Umbilical cord (tissue), 1 donor: ENCODE measurements at regions not wholly inside any gene's neighbourhood (a gene's known extent, or its start where the extent isn't known, plus 50 kb on each side); places are given as distances from the start of the nearest gene placed in this dataset.
"Not testable (repeated sequence)": the region's sequence is repeated elsewhere in the genome, so short reads cannot be mapped to it uniquely, and the experiment has no call there.

Source experiments
- DNase-seq: peaks from one replicate; pipeline ENCODE4 v3.0.0-alpha.2; 2015; ENCODE audit warnings: low spot score

GRCh38 chr14:55805250-55805649, 225.2 kb downstream of the KTN1 start:
- no peak for DNase-seq

DNA sequence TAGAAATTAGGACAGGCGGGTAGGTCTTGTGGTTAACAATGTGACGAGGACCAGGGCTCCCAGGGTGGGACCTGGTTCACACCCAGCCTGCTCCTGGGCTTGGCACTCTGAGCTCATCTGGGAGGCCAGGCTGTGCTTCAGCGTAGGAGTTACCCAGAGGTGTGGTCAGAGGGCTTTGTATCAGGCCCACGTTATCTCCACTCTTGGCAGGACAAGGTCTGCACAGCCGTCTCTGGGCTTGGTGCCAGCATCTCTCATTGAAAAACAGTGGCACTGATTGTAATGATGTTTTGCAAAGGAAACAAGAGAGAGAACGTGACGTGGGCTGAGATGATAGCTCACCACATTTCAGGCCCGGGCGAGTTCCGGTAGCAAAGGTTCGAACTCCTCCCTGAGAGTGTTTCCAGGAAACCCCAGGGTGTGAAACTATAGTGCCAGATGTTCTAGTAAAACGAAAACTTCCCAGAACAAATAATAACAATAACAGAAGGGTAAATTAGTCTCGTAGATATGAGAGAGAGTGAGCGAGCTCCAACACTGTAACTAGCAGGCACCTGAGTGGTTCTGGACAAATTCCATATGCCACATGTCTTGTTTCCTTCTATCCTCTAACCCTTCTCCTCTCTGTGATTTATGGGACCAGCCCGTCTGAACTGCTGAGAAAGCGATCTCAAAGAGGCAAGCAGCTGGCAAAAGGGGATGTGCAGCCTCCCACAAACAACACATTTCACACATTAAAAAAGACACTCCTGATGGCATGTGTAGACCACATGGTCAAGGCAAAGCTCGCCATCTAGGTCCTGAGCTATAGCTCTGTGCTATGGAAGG, 227.3 kb downstream of the KTN1 start:
- DNase-seq, result peak; percentile 90

DNA sequence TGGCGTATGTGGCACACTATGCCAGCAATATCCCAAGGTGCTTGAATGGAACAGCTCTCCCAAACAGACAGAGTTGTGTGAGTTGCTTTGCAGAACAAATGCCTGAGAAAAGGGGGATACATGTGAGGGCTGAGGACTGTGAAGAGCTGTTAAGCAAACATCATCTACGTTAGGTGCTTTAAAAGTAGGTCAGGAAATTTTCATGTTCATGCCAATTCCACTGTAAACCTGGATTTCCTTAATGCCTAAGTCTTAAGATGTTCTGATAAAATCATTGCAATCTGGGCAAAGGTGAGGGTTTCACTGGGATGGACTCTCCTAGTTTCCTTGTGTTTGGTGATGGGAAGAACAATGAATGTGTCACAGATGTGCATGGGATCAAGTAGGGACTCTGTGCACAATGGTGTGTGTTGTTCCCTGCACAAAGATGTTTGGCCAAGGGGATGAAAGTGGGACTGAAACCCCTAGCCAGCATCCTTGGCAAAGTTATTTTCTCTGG, 227.9 kb downstream of the KTN1 start:
- DNase-seq, result no peak

GRCh38 chr14:55813630-55814029, 233.6 kb downstream of the KTN1 start:
- no peak for DNase-seq

DNA sequence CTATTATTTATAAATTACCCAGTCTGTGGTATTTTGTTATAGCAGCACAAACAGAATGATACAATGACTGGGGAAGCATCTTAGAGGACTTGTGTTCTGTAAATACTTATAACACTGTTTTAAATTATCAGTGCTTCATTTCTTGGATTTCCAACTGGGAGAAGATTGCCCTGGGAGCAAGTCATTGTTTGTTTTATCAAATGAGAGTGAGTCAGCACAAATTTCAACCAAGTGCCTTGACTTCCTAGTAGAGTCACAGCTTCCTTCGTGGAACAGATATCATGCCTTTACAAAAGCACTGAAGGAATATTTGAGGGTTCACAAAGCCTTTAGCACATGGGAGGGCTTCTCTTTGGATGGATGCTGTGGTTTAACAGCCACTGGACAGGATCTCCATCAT, 234.1 kb downstream of the KTN1 start:
- no peak for DNase-seq

DNA sequence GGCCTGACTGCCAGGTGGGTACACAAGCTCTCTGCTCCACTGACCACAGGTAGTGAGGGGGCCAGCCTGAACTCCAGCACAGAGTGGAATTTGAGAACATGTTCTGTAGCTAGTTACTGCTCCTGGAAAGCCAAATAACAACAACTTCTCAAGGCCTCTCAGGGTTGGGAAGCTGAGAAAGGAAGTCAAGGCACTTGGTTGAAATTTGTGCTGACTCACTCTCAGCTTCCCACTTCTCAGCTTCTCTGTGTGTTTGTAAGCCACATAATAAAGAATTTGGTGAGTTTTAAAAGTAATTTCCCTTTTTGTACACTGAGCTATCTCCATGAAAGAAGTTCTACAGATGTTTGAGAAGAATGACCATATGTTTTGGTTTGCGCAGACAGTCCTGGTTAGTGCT, 234.9 kb downstream of the KTN1 start:
- DNase-seq, result no peak

DNA sequence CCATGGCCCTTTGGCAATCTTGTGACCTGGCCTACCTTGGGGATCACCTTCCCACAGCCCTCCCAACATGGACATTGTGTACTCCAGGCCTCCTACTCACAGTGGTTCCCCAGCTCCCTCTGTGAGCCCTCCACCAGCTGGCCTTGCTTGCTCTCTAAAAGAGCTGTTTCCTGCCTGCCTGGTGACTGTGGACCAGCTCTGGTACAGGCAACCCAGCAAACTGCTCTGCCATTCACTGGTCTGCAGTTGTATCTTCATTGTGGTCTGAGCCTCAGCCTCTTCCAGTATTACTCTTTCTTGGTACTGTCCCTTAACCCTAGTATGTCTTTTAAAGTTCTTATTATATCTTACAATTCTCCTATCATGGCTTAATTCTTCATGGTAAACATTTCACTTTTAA, 236.2 kb downstream of the KTN1 start:
- no peak for DNase-seq

- DNase-seq, result no peak
These were observed 239.8 kb downstream of the KTN1 start for GRCh38 chr14:55819610-55820304.

GRCh38 chr14:55822906-55823305, 242.9 kb downstream of the KTN1 start:
- no peak for DNase-seq

DNA sequence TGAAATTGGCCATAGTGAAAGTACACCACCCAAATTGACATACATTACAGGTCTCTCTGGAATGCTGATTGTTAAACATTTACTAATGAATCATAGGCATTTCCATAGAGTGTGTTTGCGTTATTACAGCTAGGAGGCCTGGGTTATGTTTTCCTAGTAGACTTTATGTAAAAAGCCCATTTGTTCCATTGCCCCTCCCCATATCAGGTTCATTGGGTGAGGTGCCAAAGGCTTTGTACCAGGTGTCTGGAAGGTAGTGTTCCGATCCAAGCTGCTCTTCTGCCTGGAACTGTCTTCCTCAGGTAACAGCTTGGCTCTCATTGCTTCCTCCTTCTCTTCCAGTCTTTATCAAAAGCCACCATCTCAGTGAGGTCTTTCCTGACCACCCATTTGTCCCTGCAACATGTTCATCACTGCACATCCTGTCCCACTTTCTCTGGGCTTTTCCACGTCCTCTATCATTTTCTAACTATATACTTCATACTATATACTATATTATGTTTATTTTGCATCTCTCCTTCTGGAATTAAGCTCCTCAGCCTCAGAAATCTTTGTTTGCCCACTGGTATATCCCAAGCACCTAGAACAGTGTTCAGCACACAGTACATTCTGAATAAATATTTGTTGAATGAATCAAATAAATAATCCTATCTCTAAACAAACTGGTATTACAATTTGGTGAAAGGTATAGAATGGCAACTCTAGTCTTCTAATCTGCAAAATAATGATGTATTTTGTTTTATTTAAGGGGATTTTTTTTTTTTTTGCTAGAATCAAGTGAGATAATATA, 252.3 kb downstream of the KTN1 start:
- no peak for DNase-seq

- DNase-seq, result no peak
These were observed 253.0 kb downstream of the KTN1 start for GRCh38 chr14:55832974-55833373.

DNA sequence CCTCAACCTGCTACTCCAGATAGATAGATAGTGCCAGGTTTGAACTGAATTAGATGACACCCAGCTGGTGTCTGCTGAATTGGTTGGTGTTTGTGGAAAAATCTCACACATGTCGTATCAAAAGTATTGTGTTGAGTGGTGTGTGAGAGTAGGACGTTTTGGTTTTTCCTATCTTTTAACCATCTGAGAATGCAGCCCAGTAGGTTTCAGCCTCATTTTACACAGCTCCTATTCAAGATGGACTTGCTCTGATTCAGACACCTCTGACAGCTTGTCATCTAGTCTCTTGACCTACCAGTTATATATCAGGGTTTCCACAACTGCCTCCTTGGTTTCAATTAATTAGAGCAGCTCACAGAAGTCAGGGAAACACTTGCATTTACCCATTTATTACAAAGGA, 254.4 kb downstream of the KTN1 start:
- no peak for DNase-seq

GRCh38 chr14:55835985-55836384, 256.0 kb downstream of the KTN1 start:
- DNase-seq, result no peak

DNA sequence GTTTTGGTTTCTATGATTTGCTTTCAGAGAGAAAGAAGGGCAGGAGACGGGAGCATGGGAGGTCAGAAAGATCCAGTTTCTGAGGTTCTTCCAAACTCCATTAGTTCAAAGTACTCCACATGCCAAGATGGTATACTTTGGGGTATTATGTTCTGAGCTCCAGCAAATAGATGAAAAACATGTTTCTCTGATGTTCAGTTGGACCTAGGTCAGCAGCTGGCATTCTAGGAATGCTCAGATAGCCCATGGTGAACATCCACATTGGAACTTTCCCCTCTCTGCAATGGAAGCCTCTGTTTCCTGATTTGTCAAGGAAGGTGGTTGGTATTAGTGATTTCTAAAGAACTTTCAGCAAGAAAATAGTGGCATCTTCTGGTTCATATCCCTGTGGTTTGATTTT, 257.5 kb downstream of the KTN1 start:
- DNase-seq, result no peak

- DNase-seq, result no peak
These were observed 258.6 kb downstream of the KTN1 start for GRCh38 chr14:55838529-55839052.

- DNase-seq, result not testable (repeated sequence)
These were observed 259.4 kb downstream of the KTN1 start for GRCh38 chr14:55839301-55839947.

DNA sequence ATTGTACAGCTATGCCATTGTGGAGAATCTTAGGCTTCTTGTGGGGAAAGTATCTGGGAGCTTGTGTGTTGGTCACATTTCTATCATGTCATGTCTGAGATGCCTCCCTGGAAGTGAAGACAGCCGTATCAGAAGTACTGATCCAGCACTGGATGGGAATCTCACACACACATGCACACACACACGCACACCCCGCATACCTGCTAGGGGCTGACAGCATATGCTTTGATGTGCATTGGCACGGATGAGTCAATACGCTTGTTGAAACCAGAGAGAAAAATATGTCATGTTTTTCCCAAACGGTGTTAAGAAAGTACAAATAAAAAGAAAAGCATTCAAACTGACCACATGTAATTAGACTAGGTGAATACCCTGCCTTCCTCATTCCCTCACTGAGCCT, 260.8 kb downstream of the KTN1 start:
- no peak for DNase-seq

- no peak for DNase-seq
These were observed 261.6 kb downstream of the KTN1 start for GRCh38 chr14:55841625-55842024.

- peak; percentile 39 for DNase-seq
These were observed 263.9 kb downstream of the KTN1 start for GRCh38 chr14:55843718-55844403.

GRCh38 chr14:55845963-55846825, 266.2 kb downstream of the KTN1 start:
- no peak for DNase-seq
